Hippocampal formation (tissue), 2 donors: ENCODE measurements at regions not wholly inside any gene's neighbourhood (a gene's known extent, or its start where the extent isn't known, plus 50 kb on each side); places are given as distances from the start of the nearest gene placed in this dataset.
"Not testable (repeated sequence)": the region's sequence is repeated elsewhere in the genome, so short reads cannot be mapped to it uniquely, and the experiment has no call there.

Source experiments
- DNase-seq, 2 donors: peaks; one replicate each; lab custom pipeline; 2025; lab: John Stamatoyannopoulos, UW

DNA sequence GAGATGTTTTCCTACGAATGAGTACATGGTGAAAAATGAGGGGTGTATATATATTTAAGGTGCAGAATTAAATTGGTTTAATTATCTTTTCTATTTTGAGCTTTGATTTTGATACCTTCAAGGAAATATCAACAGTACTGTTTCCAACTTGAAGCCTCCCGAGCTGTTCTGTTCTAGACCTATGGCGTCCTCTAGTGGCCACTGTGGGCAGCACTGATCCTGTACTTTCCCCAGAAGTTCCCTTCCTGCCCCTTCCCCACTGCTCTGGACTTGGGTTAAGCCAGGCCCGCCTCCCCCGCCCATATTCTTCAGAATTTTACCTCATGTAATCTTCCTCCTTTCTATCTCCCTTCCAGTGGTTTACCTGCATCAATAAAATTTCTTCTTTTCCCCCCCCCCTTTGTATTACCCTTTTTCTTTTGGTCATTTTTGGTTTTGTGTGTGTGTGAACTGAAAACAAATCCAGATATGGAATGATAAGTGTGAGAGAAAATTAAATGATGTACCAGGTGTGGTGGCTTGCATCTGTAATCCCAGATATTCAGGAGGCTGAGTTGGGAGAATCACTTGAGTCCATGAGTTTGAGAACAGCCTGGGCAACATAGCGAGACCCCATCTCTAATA is 1643.5 kb downstream of the TP53TG3F start:
- DNase-seq: no peak

DNA sequence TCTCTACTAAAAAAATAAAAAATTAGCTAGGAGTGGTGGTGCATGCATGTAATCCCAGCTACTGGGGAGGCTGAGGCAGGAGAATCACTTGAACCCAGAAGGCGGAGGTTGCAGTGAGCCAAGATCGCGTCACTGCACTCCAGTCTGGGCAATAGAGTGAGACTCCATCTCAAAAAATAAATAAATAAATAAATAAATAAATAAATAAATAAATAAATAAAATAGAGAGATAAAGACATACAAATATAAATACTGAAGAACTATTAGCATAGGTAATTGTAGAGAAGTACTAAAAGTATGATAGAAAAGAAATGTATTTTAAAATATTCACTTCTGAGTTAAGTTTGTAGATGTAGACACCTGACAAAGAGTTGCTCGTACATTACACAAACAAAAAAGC is 1652.4 kb downstream of the TP53TG3F start:
- DNase-seq: not testable (repeated sequence)

DNA sequence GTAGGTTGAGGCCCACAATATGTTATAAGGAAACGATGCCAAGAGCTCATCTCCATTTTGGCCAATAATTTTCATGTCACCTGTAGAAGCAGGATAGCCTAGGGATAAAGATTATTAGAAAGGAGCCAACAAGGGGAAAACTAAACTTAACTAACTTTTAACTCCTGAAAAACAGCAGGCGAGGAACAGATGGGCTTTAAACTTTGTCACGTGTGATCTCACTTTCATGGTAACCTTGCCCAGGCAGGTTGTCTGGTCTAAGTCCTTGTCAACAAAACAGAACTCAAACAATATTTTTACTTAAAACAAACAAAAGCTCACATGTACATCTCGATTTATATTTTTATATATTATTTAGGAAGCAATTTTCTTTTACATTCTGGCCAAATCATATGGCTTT is 1672.0 kb downstream of the TP53TG3F start:
- DNase-seq: no peak

DNA sequence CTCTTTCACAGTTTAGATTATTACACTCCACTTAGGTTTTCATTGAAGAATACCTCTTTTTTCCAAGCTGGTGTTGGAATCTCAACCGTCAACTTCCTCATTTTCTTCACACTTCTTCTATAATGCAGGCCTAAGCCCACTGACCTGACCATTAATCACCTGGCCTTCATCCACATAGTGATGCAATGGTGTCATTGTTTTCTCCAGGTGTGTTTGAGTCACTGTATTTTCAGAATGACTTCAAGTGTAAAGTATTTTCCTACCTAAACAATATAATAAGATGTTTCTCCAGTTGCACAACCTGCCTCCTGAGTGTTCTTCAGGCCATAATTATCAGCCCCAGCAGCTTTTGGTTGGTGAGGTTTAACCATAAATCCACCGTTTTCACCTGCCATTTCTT is 1675.1 kb downstream of the TP53TG3F start:
- no peak for DNase-seq

DNA sequence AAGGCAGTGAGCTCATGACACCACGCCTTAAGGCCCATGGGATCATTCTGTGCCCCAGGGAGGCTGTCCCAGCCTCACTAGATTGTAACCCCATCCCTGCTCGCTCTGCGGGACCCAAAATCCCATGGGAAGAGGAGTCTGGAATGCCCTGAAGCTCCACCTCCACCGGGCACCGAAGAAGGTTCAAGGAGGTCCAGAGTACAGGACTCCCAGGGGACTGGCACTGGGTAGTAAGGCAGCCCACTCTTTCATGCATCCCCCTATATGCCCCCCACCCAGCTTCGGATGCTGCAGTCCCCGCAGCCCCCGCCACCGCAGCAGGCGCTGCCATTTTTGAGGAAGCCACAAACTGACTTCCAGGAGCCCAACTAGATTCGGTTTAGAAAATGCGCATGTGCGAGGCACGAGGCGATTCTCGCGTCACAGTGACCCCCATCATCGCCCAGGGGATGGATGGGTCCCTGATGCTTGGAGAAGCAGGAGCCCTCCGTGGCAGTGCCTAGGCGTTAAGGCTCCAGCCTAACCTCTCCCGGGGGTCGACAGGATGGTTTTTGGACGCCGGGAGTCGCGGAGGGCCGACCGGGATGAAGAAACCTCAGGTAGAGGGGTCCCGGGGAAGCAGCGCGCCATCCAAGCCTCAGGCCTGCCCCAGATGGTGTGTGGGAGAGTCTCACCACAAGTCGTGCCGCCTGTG is 1681.0 kb downstream of the TP53TG3F start:
- DNase-seq: no peak

DNA sequence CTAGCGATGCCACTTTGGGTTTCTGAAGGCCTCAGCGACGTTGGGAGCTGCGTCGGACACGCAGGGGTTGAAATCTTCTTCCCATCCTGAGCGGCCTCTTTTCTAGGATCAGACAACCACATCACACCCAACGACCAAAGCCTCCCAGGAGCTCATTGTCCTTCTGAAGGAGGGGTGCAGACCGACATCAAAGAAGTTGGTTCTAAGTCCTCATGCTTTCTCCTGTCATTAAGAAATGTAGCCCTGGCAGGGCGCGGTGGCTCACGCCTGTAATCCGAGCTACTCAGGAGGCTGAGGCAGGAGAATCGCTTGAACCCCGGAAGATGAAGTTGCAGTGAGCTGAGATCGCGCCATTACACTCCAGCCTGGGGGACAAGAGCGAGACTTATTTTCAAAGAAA is 1681.9 kb downstream of the TP53TG3F start:
- no peak for DNase-seq

DNA sequence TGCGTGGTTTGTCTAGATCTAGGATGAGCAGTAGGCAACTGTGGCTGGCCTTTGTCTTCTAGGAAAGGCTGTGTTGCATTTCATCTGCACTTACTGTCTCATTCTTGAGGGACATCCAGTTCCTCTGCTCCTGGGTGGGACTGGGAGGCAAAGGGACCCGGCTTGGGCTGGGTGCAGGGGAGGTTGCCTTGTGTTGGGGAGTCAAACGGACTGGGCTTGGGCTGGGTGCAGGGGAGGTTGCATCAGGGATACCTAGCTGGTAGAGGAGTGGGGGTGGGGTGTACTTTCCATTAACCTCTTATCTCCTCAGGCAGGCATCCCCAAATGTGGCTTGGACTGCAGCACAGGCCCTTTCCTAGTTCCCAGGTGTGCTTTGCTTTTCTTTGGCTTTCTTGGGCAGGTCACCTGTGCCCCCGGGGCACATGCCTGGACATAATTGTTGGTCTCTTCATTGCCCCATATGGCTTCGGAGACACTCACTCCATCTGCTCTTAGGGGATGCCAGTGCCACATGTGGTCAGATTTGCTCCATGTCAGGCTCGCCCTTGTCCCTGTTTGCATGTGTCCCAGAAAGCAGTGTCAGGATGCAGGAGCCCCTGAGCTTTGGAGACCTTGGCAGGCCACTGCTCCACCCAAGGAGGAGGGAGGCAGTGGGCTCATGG is 1682.9 kb downstream of the TP53TG3F start:
- DNase-seq: no peak

DNA sequence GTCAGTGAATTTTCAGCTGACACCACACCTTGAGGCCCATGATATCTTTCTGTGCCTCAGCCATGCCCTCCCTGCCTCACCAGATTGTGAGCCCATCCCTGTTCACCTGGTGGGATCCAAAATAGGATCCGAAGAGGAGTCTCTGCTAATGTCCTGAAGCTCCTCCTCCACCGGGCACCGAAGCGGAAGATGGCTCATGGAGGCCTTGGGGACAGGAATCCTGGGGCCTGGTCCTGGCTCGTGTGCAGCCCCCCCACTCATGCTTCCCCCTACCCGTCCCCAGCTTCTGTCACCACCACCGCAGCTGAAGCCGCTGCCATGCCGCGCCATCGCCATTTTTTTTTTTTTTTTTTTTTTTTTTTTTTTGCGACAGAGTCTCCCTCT is 1683.4 kb downstream of the TP53TG3F start:
- DNase-seq: no peak

DNA sequence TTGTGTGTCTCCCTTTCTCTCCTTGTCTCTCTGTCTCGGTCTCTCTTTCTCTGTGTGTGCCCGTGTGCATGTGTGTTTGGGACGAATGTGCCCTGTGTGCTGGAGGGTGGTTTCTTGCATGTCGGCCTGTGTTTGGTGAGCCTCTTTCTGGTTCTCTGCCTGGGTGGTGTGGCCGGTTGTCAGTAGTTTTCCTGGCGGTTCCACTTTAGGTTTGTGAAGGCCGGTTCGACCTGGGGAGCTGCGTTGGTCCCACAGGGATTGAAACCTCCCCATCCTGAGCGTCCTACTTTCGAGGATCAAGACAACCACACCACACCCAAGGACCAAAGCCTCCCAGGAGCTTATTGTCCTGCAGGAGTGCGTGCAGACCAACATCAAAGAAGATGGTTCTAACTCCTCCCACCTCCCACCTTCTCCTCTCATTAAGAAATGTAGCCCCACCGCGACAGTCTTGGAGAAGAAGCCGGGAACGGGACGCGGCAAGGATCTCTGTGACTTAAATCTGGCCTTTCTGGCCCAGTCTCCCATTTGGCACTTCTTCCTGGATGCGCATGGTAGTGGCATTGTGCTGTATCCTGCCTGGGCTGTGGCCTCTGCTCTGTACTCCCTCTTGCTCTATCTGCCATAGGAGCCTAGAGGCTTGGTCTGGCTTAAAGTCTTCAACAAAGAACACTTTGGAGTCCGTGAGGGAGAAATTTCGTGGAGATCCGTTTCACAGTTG is 1685.0 kb downstream of the TP53TG3F start:
- DNase-seq: no peak

DNA sequence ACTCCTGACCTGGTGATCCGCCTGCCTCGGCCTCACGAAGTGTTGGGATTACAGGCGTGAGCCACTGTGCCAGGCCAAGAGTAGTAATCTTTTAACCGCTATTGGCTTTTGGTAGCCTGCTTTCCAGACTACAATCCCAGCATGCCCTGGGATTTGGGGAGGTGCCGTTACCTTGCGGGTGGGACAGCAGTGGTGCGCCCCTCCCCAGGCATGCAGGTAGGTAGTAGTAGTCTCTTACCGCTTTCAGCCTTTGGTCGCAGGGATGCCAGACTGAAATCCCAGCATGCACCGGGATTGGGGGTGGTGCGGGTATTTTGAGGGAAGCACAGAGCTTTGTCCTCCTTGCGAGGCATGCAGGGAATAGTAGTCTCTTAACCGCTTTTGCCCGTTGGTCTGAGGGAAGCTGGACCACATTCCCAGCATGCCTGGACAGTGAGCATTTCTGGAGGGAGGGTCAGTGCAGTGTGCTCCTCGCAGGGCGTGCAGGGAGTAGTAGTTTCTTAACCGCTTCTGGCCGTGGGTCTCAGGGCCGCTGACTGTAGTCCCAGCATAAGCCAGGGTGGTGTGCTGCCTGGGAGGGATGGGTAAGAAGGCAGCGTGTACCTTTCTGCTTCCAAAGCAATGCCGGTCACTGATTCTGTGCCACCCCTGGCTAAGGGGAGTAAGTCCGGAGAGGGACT is 1686.8 kb downstream of the TP53TG3F start:
- DNase-seq: no peak

DNA sequence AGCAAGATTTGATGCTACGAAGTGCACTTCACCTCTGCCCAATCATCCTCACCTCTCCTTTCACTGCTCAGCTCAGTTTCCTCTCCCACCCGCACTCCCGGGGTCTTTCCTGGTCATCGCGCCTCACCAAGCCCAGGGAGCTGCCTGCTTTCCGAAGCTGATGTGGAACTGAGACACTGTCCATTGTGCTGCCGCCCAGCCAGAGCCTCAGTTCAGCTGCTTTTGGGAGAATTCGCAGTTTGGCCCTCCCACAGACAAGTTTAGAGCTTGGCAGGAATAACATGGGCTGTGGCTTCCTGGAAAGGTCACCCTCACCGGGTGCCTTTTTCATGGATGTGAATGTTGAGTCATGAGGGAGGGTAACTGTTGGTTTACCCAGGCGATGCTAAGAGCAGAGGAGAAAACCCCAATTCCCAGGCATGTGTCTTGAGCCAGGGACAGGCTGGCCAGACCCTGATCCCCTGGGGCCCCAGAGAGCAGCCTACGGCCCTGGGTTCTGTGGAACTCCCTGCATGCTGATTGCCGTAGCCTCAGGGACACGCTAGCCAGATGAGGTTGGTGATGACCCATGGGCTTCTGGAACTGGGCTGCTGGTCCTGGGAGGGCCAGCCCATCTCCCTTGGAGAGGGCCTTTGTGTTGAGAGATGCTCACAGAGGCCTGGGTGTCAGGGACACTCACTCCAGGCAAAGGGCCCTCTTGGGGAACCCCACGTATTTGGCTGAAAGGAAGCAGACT is 1687.5 kb downstream of the TP53TG3F start:
- no peak for DNase-seq

DNA sequence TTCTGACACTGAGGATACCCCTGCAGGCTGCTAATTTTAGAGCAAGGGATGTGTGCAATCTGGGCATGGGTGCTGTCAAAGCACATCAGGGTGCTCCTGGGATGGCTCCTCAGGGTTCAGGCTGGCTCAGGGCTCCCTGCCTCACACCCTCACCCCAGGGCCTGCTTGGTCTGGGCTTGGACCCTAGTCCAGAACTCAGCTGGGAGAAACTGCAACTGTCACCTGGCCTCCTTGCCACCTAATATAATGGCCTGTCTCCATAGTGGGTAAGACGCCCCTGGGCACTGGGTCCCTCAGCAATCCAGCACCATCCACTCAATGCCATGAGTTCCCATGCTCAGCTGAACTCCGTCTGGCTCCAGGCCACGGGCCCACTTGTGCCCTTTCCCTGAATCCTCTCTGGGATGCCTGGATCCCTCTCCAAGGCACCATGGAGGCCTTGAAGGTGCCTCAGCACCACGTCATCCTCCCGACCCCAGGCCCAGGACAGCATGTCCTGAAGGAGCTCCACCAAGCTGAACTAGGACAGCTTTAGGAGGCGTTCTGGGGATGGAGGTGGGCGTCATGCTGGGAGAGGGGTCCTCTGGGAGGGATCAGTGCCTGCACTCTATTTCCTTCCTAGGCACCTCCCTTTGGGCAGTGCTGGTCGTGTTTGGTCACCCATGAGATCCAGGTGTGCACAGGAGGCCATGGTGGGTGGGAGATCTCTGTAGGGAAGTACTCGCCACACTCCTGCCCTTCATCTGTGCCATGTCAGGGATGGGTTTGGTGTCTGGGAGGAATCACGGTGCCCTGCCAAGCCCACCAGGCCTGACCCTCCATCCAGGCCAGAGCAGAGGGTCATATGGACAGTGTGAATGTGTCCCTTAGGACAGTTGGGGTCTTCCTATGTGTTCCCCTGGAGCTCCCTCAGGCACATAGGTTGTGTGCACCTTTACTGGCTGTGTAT is 1688.4 kb downstream of the TP53TG3F start:
- no peak for DNase-seq

DNA sequence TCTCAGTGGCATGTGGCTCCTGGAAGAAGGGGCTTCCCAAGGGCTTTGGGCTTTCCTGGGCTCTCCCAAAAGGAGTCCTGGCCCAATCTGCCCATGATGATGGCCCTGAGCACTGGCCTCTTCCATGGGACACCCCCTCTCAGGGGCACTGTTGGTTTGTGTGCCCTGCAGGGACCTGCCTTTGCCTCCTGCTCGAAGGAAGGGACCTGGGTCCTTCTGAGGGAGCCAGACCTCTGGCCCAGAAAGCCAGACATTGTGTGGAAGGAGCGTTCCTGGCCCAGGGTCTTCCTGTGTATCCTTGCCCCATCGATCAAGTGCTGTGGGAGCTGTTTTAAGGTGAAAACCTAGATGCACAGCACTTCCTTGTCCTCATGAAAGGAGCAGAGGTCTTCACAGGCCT is 1689.3 kb downstream of the TP53TG3F start:
- DNase-seq: no peak

DNA sequence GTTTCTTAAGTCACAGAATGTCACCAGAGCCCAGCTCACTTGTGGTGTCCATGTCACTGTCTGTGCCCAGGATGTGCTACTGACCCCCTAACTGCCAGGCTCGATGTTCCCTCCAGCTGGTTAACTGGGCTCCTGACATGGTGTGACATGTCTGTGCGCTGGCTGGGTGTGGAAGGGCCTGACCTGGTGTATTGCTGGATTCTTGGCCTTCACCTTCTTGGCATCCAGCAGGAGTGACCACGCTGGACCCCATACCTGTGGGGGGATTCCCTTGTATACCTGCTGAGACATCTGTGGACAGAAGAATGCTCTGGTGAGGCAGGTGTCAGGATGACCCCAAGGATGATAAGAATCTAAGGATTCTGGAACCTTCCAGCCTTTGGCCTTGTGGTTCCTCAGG is 1690.1 kb downstream of the TP53TG3F start:
- no peak for DNase-seq

DNA sequence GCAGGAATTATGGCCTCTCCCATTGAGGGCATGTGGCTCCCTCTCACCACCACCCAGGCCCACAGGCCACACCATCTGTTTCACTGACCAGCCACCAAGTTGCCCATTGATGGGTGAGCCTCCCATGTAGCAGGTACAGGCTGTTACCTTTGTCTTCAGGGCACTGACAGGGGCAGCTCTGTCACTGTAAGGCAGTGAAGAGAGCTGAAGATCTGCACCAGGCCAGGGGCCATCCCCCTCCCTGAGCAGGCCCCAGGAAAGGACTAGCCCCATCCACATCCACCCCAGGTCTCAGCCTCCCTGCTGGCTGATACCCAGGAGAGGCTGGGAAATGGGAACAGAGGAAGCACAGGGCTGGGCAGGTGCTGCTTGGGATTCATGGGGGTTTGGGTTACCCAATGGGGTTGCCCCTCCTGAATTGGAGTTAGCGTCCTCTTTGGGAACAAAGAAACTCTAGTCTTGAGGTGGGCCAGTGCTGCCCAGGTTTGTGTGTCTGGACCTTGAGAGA is 1691.4 kb downstream of the TP53TG3F start:
- no peak for DNase-seq

DNA sequence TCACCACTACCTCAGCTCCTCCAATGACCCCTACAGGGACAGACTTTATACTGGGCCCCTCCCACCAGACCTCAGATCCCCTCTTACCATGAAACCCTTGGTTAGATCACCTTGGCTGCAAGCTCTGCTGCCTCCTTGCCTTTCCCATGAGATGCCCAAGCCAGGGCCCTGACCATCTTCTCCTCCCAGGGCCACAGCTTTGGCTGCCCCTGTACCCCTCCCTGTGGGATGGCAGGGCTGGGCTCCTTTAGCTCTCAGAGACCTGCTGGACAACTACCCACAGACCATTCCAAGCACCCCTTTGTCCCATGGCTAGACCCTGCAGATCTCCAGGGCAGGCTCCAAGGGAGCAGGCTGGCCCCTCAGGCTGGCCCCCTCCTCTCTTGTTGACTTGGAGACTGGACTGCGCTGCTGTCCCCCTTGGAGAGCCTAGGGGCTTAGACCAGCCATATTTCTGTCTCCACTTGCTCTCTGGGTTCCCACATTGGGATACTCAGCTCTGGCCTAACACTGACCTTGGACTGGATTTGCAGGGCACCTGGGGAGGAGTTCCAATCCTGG is 1692.7 kb downstream of the TP53TG3F start:
- DNase-seq: no peak

DNA sequence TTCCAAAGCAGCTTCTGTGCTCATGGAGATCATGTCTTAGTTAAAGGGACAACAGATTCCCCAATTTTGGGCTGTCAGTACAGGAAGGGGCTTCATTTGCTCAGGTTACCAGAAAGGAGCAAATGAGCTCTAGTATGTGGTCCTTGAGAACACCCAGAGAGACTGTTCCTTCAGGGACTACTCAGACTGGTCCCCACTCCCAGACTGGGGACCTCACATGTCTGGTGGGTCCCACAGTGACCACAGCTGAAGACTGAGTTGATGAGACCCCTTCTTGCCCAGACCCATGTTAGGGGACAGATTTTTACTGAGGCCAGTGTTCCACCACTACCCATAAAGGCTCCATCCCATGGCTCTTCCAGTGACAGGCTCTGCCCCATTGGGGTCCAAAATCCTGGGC is 1695.2 kb downstream of the TP53TG3F start:
- DNase-seq: no peak

DNA sequence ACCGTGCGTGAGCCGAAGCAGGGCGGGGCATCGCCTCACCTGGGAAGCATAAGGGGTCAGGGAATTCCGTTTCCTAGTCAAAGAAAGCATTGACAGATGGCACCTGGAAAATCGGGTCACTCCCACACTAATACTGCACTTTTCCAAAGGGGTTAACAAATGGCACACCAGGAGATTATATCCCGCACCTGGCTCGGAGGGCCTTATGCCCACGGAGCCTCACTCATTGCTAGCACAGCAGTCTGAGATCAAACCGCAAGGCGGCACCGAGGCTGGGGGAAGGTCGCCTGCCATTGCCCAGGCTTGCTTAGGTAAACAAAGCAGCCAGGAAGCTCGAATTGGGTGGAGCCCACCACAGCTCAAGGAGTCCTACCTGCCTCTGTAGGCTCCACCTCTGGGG is 1698.1 kb downstream of the TP53TG3F start:
- not testable (repeated sequence) for DNase-seq

DNA sequence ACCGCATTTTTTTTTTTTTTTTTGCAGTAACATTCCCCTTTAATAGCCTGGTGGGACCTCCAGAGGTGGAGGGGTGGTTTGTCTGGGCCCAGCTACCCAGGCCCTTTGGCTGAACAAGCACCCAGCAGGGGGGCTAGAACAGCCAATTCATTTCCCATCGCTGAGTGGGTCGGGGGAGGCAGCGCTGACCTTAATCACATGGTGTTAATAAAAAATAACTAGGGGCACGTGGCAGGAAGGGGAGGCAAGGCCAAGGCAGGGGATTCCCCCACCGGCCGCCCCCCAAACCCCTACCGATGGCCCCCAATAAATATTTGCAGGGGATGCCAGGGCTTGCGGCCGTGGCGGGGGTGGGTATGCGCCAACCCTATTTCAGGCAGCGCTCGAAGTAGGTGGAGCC is 1709.9 kb downstream of the TP53TG3F start:
- not testable (repeated sequence) for DNase-seq

DNA sequence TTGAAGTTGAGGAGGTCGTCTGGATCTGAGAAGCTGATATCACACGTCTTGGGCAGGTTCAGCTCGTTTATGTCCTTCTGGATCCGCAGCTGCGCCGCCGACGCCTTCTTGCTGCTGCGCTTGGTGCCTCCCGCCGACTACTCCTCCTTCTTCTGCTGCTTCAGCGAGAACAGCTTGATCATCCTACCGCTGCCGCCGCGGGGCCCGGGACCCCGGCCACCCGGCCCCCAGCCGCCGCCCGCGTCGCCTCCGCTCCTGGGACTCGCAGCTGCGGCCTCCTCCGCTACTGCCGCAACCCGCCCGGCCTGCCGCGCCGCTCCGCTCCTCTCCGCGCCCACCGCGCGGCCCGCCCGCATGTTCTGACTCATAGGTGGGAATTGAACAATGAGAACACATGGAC is 1710.6 kb downstream of the TP53TG3F start:
- not testable (repeated sequence) for DNase-seq
